ENCODE measurements at regions not wholly inside any gene's neighbourhood (a gene's known extent, or its start where the extent isn't known, plus 50 kb on each side); places are given as distances from the start of the nearest gene placed in this dataset.

DNA sequence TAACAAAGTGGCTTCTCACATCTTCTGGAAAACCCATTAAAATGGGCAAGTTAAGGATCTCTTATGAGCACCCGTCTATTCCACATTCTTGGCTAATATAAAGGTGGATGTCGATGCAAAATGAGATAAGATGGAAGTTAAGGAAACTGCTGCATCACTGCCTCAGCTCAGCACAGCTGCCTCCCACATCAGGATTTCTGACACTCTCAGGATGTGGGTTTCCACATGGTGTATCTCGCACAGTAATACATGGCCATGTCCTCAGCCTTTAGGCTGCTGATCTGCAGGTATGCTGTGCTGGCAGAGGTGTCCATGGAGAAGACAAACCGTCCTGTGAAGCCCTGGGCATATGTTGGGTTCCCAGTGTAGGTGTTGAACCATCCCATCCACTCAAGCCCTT lies 1348.0 kb downstream of the TMEM121 start:
- no peak for TF ChIP-seq CSDC2 (CRISPR knock-in tag; IDR thresholded peaks at IDR 0.05)
- TF ChIP-seq, protein P1, sequence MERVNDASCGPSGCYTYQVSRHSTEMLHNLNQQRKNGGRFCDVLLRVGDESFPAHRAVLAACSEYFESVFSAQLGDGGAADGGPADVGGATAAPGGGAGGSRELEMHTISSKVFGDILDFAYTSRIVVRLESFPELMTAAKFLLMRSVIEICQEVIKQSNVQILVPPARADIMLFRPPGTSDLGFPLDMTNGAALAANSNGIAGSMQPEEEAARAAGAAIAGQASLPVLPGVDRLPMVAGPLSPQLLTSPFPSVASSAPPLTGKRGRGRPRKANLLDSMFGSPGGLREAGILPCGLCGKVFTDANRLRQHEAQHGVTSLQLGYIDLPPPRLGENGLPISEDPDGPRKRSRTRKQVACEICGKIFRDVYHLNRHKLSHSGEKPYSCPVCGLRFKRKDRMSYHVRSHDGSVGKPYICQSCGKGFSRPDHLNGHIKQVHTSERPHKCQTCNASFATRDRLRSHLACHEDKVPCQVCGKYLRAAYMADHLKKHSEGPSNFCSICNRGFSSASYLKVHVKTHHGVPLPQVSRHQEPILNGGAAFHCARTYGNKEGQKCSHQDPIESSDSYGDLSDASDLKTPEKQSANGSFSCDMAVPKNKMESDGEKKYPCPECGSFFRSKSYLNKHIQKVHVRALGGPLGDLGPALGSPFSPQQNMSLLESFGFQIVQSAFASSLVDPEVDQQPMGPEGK (CRISPR knock-in tag; IDR thresholded peaks at IDR 0.05; ENCODE audit: borderline replicate concordance) = no peak
- TF ChIP-seq BACH2 (CRISPR knock-in tag; IDR thresholded peaks at IDR 0.05; ENCODE audit: borderline replicate concordance) = no peak
- no peak for TF ChIP-seq SNAI2 (CRISPR knock-in tag; IDR thresholded peaks at IDR 0.05)
- no peak for TF ChIP-seq PPARA (CRISPR knock-in tag; IDR thresholded peaks at IDR 0.05; ENCODE audit: borderline replicate concordance)
- no peak for TF ChIP-seq ZFP3 (CRISPR knock-in tag; IDR thresholded peaks at IDR 0.05)
- TF ChIP-seq RARB (CRISPR knock-in tag; IDR thresholded peaks at IDR 0.05) = no peak
- TF ChIP-seq, protein P2, sequence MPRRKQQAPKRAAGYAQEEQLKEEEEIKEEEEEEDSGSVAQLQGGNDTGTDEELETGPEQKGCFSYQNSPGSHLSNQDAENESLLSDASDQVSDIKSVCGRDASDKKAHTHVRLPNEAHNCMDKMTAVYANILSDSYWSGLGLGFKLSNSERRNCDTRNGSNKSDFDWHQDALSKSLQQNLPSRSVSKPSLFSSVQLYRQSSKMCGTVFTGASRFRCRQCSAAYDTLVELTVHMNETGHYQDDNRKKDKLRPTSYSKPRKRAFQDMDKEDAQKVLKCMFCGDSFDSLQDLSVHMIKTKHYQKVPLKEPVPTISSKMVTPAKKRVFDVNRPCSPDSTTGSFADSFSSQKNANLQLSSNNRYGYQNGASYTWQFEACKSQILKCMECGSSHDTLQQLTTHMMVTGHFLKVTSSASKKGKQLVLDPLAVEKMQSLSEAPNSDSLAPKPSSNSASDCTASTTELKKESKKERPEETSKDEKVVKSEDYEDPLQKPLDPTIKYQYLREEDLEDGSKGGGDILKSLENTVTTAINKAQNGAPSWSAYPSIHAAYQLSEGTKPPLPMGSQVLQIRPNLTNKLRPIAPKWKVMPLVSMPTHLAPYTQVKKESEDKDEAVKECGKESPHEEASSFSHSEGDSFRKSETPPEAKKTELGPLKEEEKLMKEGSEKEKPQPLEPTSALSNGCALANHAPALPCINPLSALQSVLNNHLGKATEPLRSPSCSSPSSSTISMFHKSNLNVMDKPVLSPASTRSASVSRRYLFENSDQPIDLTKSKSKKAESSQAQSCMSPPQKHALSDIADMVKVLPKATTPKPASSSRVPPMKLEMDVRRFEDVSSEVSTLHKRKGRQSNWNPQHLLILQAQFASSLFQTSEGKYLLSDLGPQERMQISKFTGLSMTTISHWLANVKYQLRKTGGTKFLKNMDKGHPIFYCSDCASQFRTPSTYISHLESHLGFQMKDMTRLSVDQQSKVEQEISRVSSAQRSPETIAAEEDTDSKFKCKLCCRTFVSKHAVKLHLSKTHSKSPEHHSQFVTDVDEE (CRISPR knock-in tag; IDR thresholded peaks at IDR 0.05) = no peak
